Keratinocyte (primary cell): ENCODE measurements at regions not wholly inside any gene's neighbourhood (a gene's known extent, or its start where the extent isn't known, plus 50 kb on each side); places are given as distances from the start of the nearest gene placed in this dataset.

Experiments used
- EZH2 ChIP-seq: IDR thresholded peaks from one replicate; pipeline ENCODE4 v1.6.1; 2012; ENCODE audit warnings: inconsistent platforms, mild to moderate bottlenecking, low read length, moderate library complexity
- TF ChIP-seq, protein P1 (sequence below), 3 experiments: IDR thresholded peaks in 1 of 3; conservative IDR thresholded peaks in 1 of 3; optimal IDR thresholded peaks in 1 of 3; 2 replicates in 2 of 3; 3 replicates in 1 of 3; pipeline versions ENCODE3 to v1.5.1; 2011; ENCODE audit warnings: low read length in 3 of 3, mild to moderate bottlenecking in 3 of 3, moderate library complexity in 2 of 3, control low read depth in 1 of 3, inconsistent platforms in 1 of 3; ENCODE audit not compliant: insufficient read depth in 2 of 3; ENCODE audit errors: extremely low read depth in 1 of 3

DNA sequence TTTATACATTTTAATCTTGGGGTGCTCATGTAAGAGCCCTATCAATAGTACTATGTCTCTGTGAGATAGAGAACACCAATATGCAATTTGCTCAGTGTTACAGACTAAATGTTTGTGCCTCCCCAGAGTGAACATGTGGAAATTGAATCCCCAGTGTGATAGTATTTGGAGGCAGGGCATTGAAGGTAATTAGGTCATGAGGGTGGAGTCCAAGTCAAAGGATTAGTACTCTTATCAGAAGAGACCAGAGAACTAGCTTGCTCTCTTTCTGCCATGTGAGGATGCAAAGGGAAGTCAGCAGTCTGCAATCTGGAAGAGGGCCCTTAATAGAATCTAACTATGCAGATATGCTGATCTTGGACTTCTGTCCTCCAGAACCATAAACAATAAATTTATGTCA is 1317.0 kb downstream of the STIM2 start:
- no peak for TF ChIP-seq EZH2
- TF ChIP-seq, protein P1, sequence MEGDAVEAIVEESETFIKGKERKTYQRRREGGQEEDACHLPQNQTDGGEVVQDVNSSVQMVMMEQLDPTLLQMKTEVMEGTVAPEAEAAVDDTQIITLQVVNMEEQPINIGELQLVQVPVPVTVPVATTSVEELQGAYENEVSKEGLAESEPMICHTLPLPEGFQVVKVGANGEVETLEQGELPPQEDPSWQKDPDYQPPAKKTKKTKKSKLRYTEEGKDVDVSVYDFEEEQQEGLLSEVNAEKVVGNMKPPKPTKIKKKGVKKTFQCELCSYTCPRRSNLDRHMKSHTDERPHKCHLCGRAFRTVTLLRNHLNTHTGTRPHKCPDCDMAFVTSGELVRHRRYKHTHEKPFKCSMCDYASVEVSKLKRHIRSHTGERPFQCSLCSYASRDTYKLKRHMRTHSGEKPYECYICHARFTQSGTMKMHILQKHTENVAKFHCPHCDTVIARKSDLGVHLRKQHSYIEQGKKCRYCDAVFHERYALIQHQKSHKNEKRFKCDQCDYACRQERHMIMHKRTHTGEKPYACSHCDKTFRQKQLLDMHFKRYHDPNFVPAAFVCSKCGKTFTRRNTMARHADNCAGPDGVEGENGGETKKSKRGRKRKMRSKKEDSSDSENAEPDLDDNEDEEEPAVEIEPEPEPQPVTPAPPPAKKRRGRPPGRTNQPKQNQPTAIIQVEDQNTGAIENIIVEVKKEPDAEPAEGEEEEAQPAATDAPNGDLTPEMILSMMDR (optimal IDR thresholded peaks at IDR 0.05 in 1 of 3, IDR thresholded peaks at IDR 0.05 in 1 of 3, conservative IDR thresholded peaks at IDR 0.05 in 1 of 3; ENCODE audit: extremely low read depth in 1 of 3, insufficient read depth in 2 of 3, low read length in 3 of 3) = no peak
